BJ (cell line): ENCODE measurements at regions not wholly inside any gene's neighbourhood (a gene's known extent, or its start where the extent isn't known, plus 50 kb on each side); places are given as distances from the start of the nearest gene placed in this dataset.

Experiments
- CTCF ChIA-PET: fragments of 350-600 bp; formaldehyde crosslinking; extraction: SDS; loops from one replicate; lab custom pipeline; 2021; ENCODE audit warnings: antibody characterized with exemption, inconsistent platforms; lab: Yijun Ruan, JAX
- POLR2A ChIA-PET: fragments of 300-600 bp; sonication (Branson Sonifier 250); formaldehyde crosslinking; extraction: SDS; loops from one replicate; lab custom pipeline; 2021; ENCODE audit warnings: antibody characterized with exemption; lab: Charles Lee
- DNase-seq: peaks from one replicate; pipeline ENCODE4 v3.0.0-alpha.2; 2011; ENCODE audit warnings: low read depth
- H3K27me3 ChIP-seq: 2 replicates; pipeline ENCODE4 v1.6.0; 2011; ENCODE audit warnings: low read length; ENCODE audit not compliant: control insufficient read depth, insufficient read depth
- H3K36me3 ChIP-seq: 2 replicates; pipeline ENCODE4 v1.5.1; 2011; ENCODE audit warnings: low read length; ENCODE audit not compliant: control insufficient read depth, insufficient read depth
- H3K4me3 ChIP-seq: 2 replicates; pipeline ENCODE4 v1.5.1; 2011; ENCODE audit warnings: low read depth, mild to moderate bottlenecking, control low read depth, low read length
- CTCF ChIP-seq: IDR thresholded peaks from 2 replicates; pipeline ENCODE4 v1.5.1; 2011; ENCODE audit warnings: low read depth, mild to moderate bottlenecking, control low read depth, inconsistent platforms, low read length, moderate library complexity; ENCODE audit not compliant: insufficient read depth

- no peak overlapping the region for H3K4me3 ChIP-seq
- POLR2A ChIA-PET, result no interaction called here
- TF ChIP-seq CTCF, result no peak
- H3K27me3 ChIP-seq, result peaks cover 10% of the 10 kb centered on the region
- H3K36me3 ChIP-seq, result no peaks in the 10 kb centered on the region
- peak; percentile 15 for DNase-seq
- CTCF ChIA-PET, result no interaction called here
Measured at GRCh38 chr11:34749666-34750659, 129.1 kb downstream of the EHF start.

DNA sequence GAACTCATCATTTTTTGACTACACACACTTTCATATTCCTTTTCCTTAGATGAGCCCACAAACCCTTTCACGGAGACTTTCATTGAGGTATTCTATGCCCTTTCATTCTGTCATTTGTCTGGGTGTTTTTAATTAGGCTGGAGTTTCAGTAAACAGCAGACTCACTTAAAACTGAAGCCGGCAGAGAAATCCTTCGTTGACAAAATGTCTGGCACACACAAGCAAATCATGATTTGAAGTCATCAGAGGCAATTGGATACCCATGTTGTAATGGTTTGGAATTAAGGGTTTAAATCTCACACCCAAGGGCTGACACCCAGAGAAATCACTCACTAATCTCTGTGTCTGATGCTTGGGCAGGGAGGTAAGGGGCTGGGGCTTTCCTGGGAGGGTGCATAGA lies 127.1 kb downstream of the EHF start:
- no peaks in the 10 kb centered on the region for H3K36me3 ChIP-seq
- H3K27me3 ChIP-seq, result peaks cover 10% of the 10 kb centered on the region
- TF ChIP-seq CTCF, result no peak
- DNase-seq, result no peak
- no peak overlapping the region for H3K4me3 ChIP-seq
- ChIA-PET POLR2A (no interaction called here), CTCF (no interaction called here)

DNA sequence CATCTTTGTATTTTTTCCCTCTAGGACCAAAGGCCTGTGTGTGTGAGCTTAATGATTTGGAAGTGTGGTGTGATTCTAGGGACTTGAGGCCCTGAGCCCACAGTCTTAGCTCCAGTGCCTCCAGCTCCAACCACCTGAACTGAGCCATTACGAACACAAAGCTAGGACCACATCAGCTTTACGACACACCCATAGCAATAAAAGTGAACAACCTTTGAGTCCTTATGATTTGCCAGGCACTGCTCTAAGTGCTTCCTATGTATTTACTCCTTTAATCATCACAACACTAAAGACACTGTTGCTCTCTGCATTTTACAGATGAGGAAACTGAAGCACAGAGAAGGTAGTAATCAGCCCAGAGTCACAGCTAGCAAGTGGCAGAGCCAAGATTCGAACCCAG lies 126.4 kb downstream of the EHF start:
- CTCF ChIA-PET, result no interaction called here
- TF ChIP-seq CTCF, result no peak
- POLR2A ChIA-PET, result no interaction called here
- DNase-seq, result no peak
- Histone ChIP-seq H3K36me3 (no peaks in the 10 kb centered on the region), H3K4me3 (no peak overlapping the region), H3K27me3 (peaks cover 8% of the 10 kb centered on the region)

- Histone ChIP-seq H3K4me3 (no peak overlapping the region), H3K27me3 (peaks cover 4% of the 10 kb centered on the region), H3K36me3 (no peaks in the 10 kb centered on the region)
- DNase-seq, result no peak
- no peak for TF ChIP-seq CTCF
- ChIA-PET CTCF (no interaction called here), POLR2A (no interaction called here)
Measured at GRCh38 chr11:34745195-34745594, 124.3 kb downstream of the EHF start.

DNA sequence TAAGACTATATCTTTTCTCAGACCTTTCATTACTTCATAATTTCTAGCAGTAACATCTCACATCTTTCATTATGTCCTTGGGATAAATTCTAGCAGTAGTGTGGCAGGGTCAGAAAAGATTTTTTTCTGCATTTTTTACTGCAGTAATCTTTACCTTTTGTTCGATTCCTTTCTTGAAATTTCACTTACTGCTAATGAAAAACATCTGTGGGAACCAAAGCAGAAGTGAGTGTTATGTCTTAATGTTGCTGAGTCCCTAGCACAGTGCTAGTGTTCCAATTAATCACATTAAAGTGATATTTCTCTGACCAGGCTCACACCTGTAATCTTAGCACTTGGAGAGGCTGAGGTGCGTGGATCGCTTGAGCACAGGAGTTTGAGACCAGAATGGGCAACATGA lies 123.6 kb downstream of the EHF start:
- no peak for DNase-seq
- POLR2A ChIA-PET, result no interaction called here
- no peaks in the 10 kb centered on the region for H3K36me3 ChIP-seq

More for the DNA sequence above, 123.6 kb downstream of the EHF start:
- CTCF ChIA-PET, result no interaction called here
- TF ChIP-seq CTCF, result no peak
- Histone ChIP-seq H3K4me3 (no peak overlapping the region), H3K27me3 (peaks cover 4% of the 10 kb centered on the region)
